Common myeloid progenitor, CD34-positive (primary cell): ENCODE measurements at regions not wholly inside any gene's neighbourhood (a gene's known extent, or its start where the extent isn't known, plus 50 kb on each side); places are given as distances from the start of the nearest gene placed in this dataset.

ENCODE experiments used
- CTCF ChIA-PET: fragments of 350-600 bp; sonication (Branson Sonifier 250); formaldehyde crosslinking; loops from one replicate; lab custom pipeline; 2021; ENCODE audit warnings: antibody characterized with exemption; lab: Charles Lee
- POLR2A ChIA-PET: fragments of 350-600 bp; sonication (Branson Sonifier 250); formaldehyde crosslinking; loops from one replicate; lab custom pipeline; 2021; ENCODE audit warnings: antibody characterized with exemption; lab: Charles Lee
- DNase-seq, 3 donors: peaks; one replicate each; pipeline versions ENCODE4 v3.0.0 to v3.0.0-alpha.2; 2013
- H3K27ac ChIP-seq, 2 experiments: 1 replicate in 1 of 2; 2 replicates in 1 of 2; pipeline ENCODE4 v1.7.0; 2013; ENCODE audit warnings: inconsistent platforms in 2 of 2, low read length in 2 of 2, mild to moderate bottlenecking in 2 of 2, low read depth in 1 of 2, moderate library complexity in 1 of 2; ENCODE audit not compliant: severe bottlenecking in 2 of 2, insufficient read depth in 1 of 2, poor library complexity in 1 of 2
- H3K27me3 ChIP-seq, 5 experiments: replicated peaks in 2 of 5; 1 replicate in 3 of 5; 2 replicates in 2 of 5; pipeline versions ENCODE4 v1.6.1 to v1.7.0; 2013; ENCODE audit warnings: low read length in 4 of 5, mild to moderate bottlenecking in 2 of 5, moderate library complexity in 2 of 5, inconsistent platforms in 1 of 5; ENCODE audit not compliant: insufficient read depth in 5 of 5, control insufficient read depth in 4 of 5
- H3K36me3 ChIP-seq, 4 experiments: 1 replicate in 2 of 4; 2 replicates in 2 of 4; pipeline versions ENCODE4 v1.6.1 to v1.7.0; 2013; ENCODE audit warnings: low read length in 3 of 4, control low read depth in 1 of 4, mild to moderate bottlenecking in 1 of 4; ENCODE audit not compliant: control insufficient read depth in 4 of 4, insufficient read depth in 4 of 4
- H3K4me1 ChIP-seq, 4 experiments: 1 replicate in 3 of 4; 2 replicates in 1 of 4; pipeline versions ENCODE4 v1.6.1 to v1.7.1; 2013; ENCODE audit warnings: low read length in 3 of 4, mild to moderate bottlenecking in 3 of 4, control low read depth in 1 of 4, inconsistent platforms in 1 of 4, moderate library complexity in 1 of 4; ENCODE audit not compliant: control insufficient read depth in 4 of 4, insufficient read depth in 4 of 4; ENCODE audit errors: control extremely low read depth in 1 of 4
- H3K4me3 ChIP-seq, 7 experiments: 1 replicate in 4 of 7; 2 replicates in 3 of 7; pipeline versions ENCODE4 v1.5.1 to v1.7.0; 2013; ENCODE audit warnings: mild to moderate bottlenecking in 7 of 7, low read length in 6 of 7, moderate library complexity in 6 of 7, inconsistent platforms in 2 of 7, low read depth in 2 of 7, control low read depth in 1 of 7; ENCODE audit not compliant: insufficient read depth in 4 of 7, control insufficient read depth in 1 of 7; ENCODE audit errors: extremely low read depth in 1 of 7
- H3K9me3 ChIP-seq, 5 experiments: 1 replicate in 4 of 5; 2 replicates in 1 of 5; pipeline versions ENCODE4 v1.6.1 to v1.7.1; 2013; ENCODE audit warnings: low read length in 4 of 5, mild to moderate bottlenecking in 2 of 5, inconsistent platforms in 1 of 5, low read depth in 1 of 5, moderate library complexity in 1 of 5; ENCODE audit not compliant: control insufficient read depth in 4 of 5, insufficient read depth in 2 of 5; ENCODE audit errors: control extremely low read depth in 1 of 5
- WGBS: methylation state at CpG from one replicate; pipeline ENCODE4 v1.1.5; 2013; ENCODE audit not compliant: insufficient coverage; 5-methylcytosine and 5-hydroxymethylcytosine counted together

GRCh38 chr4:141501395-141501794 is 135.0 kb upstream of the IL15 start:
- H3K9me3 ChIP-seq = peaks cover 0 to 2% (median 0%) of the 10 kb centered on the region in 5 experiments
- no peak overlapping the region for H3K27ac ChIP-seq
- ChIA-PET CTCF (no interaction called here), POLR2A (no interaction called here)
- H3K27me3 ChIP-seq = no peaks in the 10 kb centered on the region
- H3K4me3 ChIP-seq = no peak overlapping the region
- WGBS = no CpG with 5 or more reads among the region's 1 CpG
- H3K4me1 ChIP-seq = no peaks in the 10 kb centered on the region
- no peaks in the 10 kb centered on the region for H3K36me3 ChIP-seq
- DNase-seq = no peak

- CTCF ChIA-PET = no interaction called here
- no peaks in the 10 kb centered on the region for H3K36me3 ChIP-seq
- no peaks in the 10 kb centered on the region for H3K9me3 ChIP-seq
- WGBS = no CpG with 5 or more reads among the region's 3 CpGs
- POLR2A ChIA-PET = no interaction called here
- H3K4me1 ChIP-seq = no peaks in the 10 kb centered on the region
- H3K27me3 ChIP-seq = no peaks in the 10 kb centered on the region
- no peak for DNase-seq
- H3K4me3 ChIP-seq = no peak overlapping the region
- no peak overlapping the region for H3K27ac ChIP-seq
These were observed 134.5 kb upstream of the IL15 start for GRCh38 chr4:141501931-141502330.

- CTCF ChIA-PET = no interaction called here
- no peak for DNase-seq
- WGBS = 100% methylated on average over 1 of the region's 2 CpGs
- Histone ChIP-seq H3K4me1 (no peaks in the 10 kb centered on the region), H3K27me3 (no peaks in the 10 kb centered on the region), H3K27ac (no peak overlapping the region), H3K36me3 (no peaks in the 10 kb centered on the region), H3K4me3 (no peak overlapping the region), H3K9me3 (no peaks in the 10 kb centered on the region)
- POLR2A ChIA-PET = no interaction called here
These were observed 133.6 kb upstream of the IL15 start for GRCh38 chr4:141502755-141503154.

- ChIA-PET CTCF (no interaction called here), POLR2A (no interaction called here)
- Histone ChIP-seq H3K4me3 (no peak overlapping the region), H3K36me3 (no peaks in the 10 kb centered on the region), H3K27me3 (no peaks in the 10 kb centered on the region), H3K4me1 (no peaks in the 10 kb centered on the region), H3K27ac (no peak overlapping the region), H3K9me3 (no peaks in the 10 kb centered on the region)
- no peak for DNase-seq
These were observed 133.1 kb upstream of the IL15 start for GRCh38 chr4:141503260-141503659.

GRCh38 chr4:141511055-141511454 is 125.3 kb upstream of the IL15 start:
- no peaks in the 10 kb centered on the region for H3K36me3 ChIP-seq
- no peak for DNase-seq
- H3K9me3 ChIP-seq = peaks cover 0 to 7% (median 2%) of the 10 kb centered on the region in 5 experiments
- H3K27ac ChIP-seq = no peak overlapping the region
- POLR2A ChIA-PET = no interaction called here
- CTCF ChIA-PET = no interaction called here
- H3K4me1 ChIP-seq = no peaks in the 10 kb centered on the region
- no peak overlapping the region for H3K4me3 ChIP-seq
- no peaks in the 10 kb centered on the region for H3K27me3 ChIP-seq

GRCh38 chr4:141513866-141514265 is 122.5 kb upstream of the IL15 start:
- DNase-seq = no peak
- Histone ChIP-seq H3K36me3 (no peaks in the 10 kb centered on the region), H3K9me3 (peaks cover 0 to 7% (median 2%) of the 10 kb centered on the region in 5 experiments), H3K27me3 (no peaks in the 10 kb centered on the region), H3K4me3 (no peak overlapping the region), H3K4me1 (no peaks in the 10 kb centered on the region), H3K27ac (no peak overlapping the region)
- 100% methylated on average over 1 of the region's 1 CpG for WGBS
- POLR2A ChIA-PET = no interaction called here
- CTCF ChIA-PET = interaction anchor here (0.7 kb wide), 1 partner anchor 10 kb away, joined by 3 read pairs; no protein-coding TSS in a partner anchor

- POLR2A ChIA-PET = no interaction called here
- CTCF ChIA-PET = no interaction called here
- no peak overlapping the region for H3K4me3 ChIP-seq
- H3K4me1 ChIP-seq = no peaks in the 10 kb centered on the region
- H3K27ac ChIP-seq = no peak overlapping the region
- no peaks in the 10 kb centered on the region for H3K36me3 ChIP-seq
- no peak for DNase-seq
- peaks cover 0 to 2% (median 0%) of the 10 kb centered on the region in 5 experiments for H3K9me3 ChIP-seq
- no peaks in the 10 kb centered on the region for H3K27me3 ChIP-seq
These were observed 118.2 kb upstream of the IL15 start for GRCh38 chr4:141518222-141518621.
